ENCODE measurements at regions not wholly inside any gene's neighbourhood (a gene's known extent, or its start where the extent isn't known, plus 50 kb on each side); places are given as distances from the start of the nearest gene placed in this dataset.

DNA sequence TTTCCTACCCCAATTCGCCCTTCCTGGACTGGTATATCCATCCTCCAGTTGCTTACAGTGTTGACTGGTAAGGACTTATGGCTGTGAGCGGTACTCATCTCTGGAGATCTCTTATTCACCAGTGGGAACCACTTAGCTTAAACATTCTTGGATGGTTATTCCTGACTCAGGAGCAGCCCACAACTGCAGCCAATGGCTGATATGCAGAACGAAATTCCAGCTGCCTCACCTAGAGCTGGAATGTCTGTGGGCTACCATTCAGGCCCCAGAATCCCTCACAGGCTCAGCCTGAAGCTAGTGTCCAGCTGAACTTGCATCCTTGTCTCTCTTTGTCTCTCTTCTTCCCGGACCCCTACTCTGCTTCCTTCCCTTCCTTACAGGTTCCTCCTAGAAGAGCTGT, 138.9 kb upstream of the SMIM31 start:
- TF ChIP-seq, protein P1, sequence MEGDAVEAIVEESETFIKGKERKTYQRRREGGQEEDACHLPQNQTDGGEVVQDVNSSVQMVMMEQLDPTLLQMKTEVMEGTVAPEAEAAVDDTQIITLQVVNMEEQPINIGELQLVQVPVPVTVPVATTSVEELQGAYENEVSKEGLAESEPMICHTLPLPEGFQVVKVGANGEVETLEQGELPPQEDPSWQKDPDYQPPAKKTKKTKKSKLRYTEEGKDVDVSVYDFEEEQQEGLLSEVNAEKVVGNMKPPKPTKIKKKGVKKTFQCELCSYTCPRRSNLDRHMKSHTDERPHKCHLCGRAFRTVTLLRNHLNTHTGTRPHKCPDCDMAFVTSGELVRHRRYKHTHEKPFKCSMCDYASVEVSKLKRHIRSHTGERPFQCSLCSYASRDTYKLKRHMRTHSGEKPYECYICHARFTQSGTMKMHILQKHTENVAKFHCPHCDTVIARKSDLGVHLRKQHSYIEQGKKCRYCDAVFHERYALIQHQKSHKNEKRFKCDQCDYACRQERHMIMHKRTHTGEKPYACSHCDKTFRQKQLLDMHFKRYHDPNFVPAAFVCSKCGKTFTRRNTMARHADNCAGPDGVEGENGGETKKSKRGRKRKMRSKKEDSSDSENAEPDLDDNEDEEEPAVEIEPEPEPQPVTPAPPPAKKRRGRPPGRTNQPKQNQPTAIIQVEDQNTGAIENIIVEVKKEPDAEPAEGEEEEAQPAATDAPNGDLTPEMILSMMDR (IDR thresholded peaks at IDR 0.05; ENCODE audit: low read depth, low read length, missing input control): no peak
- no peak for TF ChIP-seq REST (IDR thresholded peaks at IDR 0.05)
- TF ChIP-seq SP1 (IDR thresholded peaks at IDR 0.05): no peak
- no peak for TF ChIP-seq YY1 (IDR thresholded peaks at IDR 0.05)

Measured in liver (tissue), 3 donors.